ENCODE measurements at regions not wholly inside any gene's neighbourhood (a gene's known extent, or its start where the extent isn't known, plus 50 kb on each side); places are given as distances from the start of the nearest gene placed in this dataset.

DNA sequence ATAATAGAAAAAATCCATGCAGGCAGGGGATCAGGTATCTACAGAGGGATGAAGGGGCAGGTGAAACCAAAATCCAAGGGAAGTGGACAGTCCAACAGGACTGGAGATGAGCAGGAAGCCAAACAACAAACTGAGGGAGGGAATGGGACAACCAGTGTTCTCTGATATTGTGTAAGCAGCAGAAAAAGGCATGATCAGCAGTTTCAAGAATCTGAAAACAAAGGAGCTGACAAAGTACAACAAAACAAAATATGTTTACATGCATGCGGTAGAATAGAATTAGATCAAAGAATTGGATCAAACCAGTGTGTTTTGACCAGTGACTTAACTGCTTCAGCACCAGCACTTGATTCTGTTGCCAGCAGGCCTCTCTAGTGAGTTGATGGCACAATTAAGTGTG lies 729.7 kb downstream of the RFPL4B start:
- no peak for DNase-seq
- H3K4me1 Mint-ChIP-seq = peaks cover 26% of the 10 kb centered on the region
- no peaks in the 10 kb centered on the region for H3K36me3 Mint-ChIP-seq (ENCODE audit: low read depth)
- H3K27me3 Mint-ChIP-seq (ENCODE audit: low read depth, poor library complexity) = no peaks in the 10 kb centered on the region
- H3K4me3 Mint-ChIP-seq = no peak overlapping the region
- peak overlapping the region; percentile 60 for H3K27ac Mint-ChIP-seq
- no peaks in the 10 kb centered on the region for H3K9me3 Mint-ChIP-seq
- TF ChIP-seq, protein P1, sequence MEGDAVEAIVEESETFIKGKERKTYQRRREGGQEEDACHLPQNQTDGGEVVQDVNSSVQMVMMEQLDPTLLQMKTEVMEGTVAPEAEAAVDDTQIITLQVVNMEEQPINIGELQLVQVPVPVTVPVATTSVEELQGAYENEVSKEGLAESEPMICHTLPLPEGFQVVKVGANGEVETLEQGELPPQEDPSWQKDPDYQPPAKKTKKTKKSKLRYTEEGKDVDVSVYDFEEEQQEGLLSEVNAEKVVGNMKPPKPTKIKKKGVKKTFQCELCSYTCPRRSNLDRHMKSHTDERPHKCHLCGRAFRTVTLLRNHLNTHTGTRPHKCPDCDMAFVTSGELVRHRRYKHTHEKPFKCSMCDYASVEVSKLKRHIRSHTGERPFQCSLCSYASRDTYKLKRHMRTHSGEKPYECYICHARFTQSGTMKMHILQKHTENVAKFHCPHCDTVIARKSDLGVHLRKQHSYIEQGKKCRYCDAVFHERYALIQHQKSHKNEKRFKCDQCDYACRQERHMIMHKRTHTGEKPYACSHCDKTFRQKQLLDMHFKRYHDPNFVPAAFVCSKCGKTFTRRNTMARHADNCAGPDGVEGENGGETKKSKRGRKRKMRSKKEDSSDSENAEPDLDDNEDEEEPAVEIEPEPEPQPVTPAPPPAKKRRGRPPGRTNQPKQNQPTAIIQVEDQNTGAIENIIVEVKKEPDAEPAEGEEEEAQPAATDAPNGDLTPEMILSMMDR (IDR thresholded peaks at IDR 0.05) = no peak

DNA sequence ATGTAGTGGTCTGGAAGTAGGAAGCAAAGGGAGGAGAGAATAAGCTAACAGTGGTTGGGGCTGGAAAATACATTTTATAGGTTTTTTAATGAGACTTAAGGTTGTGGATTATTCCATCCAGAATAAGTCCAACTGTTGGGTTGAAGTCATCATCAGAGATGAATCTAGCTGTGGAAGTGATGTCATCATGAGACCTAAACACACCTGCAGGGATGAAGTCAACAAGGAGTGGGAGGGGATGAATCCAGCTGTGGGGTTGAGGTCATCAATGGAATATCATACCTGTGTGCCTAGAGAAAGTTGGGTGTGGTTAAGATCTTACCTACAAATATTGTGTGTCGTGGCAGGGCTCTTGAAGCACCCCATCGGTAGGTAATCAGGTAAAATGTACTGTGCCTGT lies 730.7 kb downstream of the RFPL4B start:
- no peaks in the 10 kb centered on the region for H3K36me3 Mint-ChIP-seq (ENCODE audit: low read depth)
- TF ChIP-seq, protein P1 (IDR thresholded peaks at IDR 0.05) = no peak
- H3K27me3 Mint-ChIP-seq (ENCODE audit: low read depth, poor library complexity) = no peaks in the 10 kb centered on the region
- H3K4me1 Mint-ChIP-seq = peaks cover 32% of the 10 kb centered on the region
- no peaks in the 10 kb centered on the region for H3K9me3 Mint-ChIP-seq
- no peak overlapping the region for H3K27ac Mint-ChIP-seq
- no peak for DNase-seq
- H3K4me3 Mint-ChIP-seq = no peak overlapping the region

DNA sequence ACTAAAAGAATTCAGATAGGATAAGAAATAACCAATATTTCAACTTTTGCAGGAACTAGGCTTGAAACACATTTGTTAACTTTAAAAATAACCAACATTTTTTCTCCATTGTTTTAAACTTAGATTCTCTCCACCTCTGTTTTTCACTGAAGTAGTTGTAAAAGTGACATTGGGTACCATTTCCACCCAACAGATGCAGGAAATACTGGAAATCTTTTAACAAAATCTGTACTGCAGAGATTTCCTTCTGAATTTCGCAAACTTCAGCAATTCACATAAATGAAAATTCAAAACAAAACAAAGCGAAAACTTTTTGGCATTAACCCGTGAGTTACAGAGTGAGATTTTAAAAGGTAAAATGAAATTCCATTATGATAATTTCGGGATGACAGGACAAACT lies 731.7 kb downstream of the RFPL4B start:
- TF ChIP-seq, protein P1 (IDR thresholded peaks at IDR 0.05) = no peak
- Mint-ChIP-seq H3K9me3 (no peaks in the 10 kb centered on the region), H3K4me3 (no peak overlapping the region), H3K36me3 (ENCODE audit: low read depth) (no peaks in the 10 kb centered on the region), H3K4me1 (peaks cover 34% of the 10 kb centered on the region), H3K27me3 (ENCODE audit: low read depth, poor library complexity) (no peaks in the 10 kb centered on the region), H3K27ac (no peak overlapping the region)
- DNase-seq = no peak

DNA sequence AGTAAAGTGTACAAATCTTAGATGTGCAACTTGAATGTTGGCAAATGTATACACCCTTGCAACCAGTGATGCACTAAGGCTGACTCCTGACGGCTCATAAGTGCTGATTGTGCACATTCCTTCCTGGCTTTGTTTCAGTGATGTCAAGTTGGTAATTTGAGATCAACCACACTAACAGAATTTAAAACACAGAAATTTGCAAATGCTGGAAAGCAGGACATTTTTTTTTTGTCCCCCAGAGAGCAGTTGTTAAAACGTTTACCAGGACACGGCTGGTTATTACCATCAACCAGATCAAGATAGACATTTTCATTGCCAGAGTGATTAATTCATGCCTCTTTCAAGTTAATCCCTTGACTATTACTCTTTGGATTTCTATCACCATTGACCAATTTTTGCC lies 735.6 kb downstream of the RFPL4B start:
- TF ChIP-seq, protein P1 (IDR thresholded peaks at IDR 0.05) = no peak
- no peaks in the 10 kb centered on the region for H3K36me3 Mint-ChIP-seq (ENCODE audit: low read depth)
- no peak overlapping the region for H3K4me3 Mint-ChIP-seq
- peaks cover 14% of the 10 kb centered on the region for H3K4me1 Mint-ChIP-seq
- H3K9me3 Mint-ChIP-seq = peaks cover 6% of the 10 kb centered on the region
- H3K27ac Mint-ChIP-seq = no peak overlapping the region
- DNase-seq = no peak
- H3K27me3 Mint-ChIP-seq (ENCODE audit: low read depth, poor library complexity) = no peaks in the 10 kb centered on the region

DNA sequence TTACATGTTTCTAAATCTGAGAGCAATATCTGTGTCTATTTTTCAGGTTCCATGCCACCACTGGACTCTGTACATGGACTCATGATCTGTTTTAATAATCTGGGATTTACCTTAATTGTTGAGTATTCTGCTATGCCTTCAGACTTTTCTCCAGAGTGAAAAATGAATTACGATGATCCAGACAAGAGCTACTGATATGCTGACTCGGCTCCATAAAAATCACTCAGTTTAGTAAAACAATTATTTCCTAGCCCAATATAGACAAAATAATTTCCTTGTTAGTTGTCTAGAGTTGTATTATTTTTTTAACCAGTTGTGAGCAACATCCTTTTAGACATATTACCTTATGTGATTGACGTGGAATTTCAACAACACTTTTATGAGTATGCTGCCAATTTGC lies 736.8 kb downstream of the RFPL4B start:
- Mint-ChIP-seq H3K9me3 (peaks cover 17% of the 10 kb centered on the region), H3K4me3 (no peak overlapping the region), H3K27me3 (ENCODE audit: low read depth, poor library complexity) (no peaks in the 10 kb centered on the region), H3K36me3 (ENCODE audit: low read depth) (no peaks in the 10 kb centered on the region), H3K4me1 (peaks cover 14% of the 10 kb centered on the region), H3K27ac (no peak overlapping the region)
- TF ChIP-seq, protein P1 (IDR thresholded peaks at IDR 0.05) = no peak
- DNase-seq = no peak

DNA sequence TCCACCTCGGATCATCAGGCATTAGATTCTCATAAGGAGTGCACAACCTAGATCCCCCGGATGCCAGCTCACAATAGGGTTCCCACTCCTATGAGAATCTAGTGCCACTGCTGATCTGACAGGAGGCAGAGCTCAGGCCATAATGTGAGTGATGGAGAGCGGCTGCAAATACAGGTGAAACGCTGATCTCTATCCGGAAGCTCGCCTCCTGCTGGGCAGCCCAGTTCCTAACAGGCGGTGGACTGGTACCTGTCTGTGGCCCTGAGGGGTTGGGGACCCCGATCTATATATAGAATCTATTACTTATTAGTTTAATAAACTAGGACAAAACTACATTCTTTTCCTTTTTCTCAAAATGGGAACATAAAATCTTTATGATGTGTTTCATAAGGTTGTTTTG lies 741.9 kb downstream of the RFPL4B start:
- DNase-seq = no peak
- H3K4me3 Mint-ChIP-seq = no peak overlapping the region
- peaks cover 20% of the 10 kb centered on the region for H3K9me3 Mint-ChIP-seq
- H3K27ac Mint-ChIP-seq = no peak overlapping the region
- no peaks in the 10 kb centered on the region for H3K27me3 Mint-ChIP-seq (ENCODE audit: low read depth, poor library complexity)
- H3K4me1 Mint-ChIP-seq = no peaks in the 10 kb centered on the region
- TF ChIP-seq, protein P1 (IDR thresholded peaks at IDR 0.05) = no peak
- no peaks in the 10 kb centered on the region for H3K36me3 Mint-ChIP-seq (ENCODE audit: low read depth)

Data from nephron progenitor cell (in vitro differentiated cells).